Neural cell (in vitro differentiated cells): ENCODE measurements at regions not wholly inside any gene's neighbourhood (a gene's known extent, or its start where the extent isn't known, plus 50 kb on each side); places are given as distances from the start of the nearest gene placed in this dataset.

Experiments
- EP300 ChIP-seq: fragments of 450-650 bp; conservative IDR thresholded peaks from 2 replicates; pipeline ENCODE4 v1.6.1; 2014; ENCODE audit warnings: antibody characterized with exemption, mild to moderate bottlenecking, moderate library complexity; ENCODE audit not compliant: poor library complexity, severe bottlenecking
- EZH2 ChIP-seq: fragments of 200-600, 300-800 bp; shearing (Covaris generic), sonication (generic); IDR thresholded peaks from 2 replicates; pipeline ENCODE4 v1.6.1; 2014; ENCODE audit warnings: antibody characterized with exemption, low read length, borderline replicate concordance, mild to moderate bottlenecking; ENCODE audit not compliant: insufficient read depth, poor library complexity, severe bottlenecking
- MXI1 ChIP-seq: fragments of 450-650 bp; conservative IDR thresholded peaks from 2 replicates; pipeline ENCODE4 v1.6.1; 2014; ENCODE audit warnings: antibody characterized with exemption, mild to moderate bottlenecking; ENCODE audit not compliant: poor library complexity, severe bottlenecking
- RAD21 ChIP-seq: fragments of 450-650 bp; conservative IDR thresholded peaks from 2 replicates; pipeline ENCODE4 v1.6.1; 2014; ENCODE audit warnings: antibody characterized with exemption, mild to moderate bottlenecking, moderate library complexity
- SMC3 ChIP-seq: fragments of 450-650 bp; conservative IDR thresholded peaks from 2 replicates; pipeline ENCODE4 v1.6.1; 2014; ENCODE audit warnings: antibody characterized with exemption, mild to moderate bottlenecking, moderate library complexity; ENCODE audit not compliant: poor library complexity
- TAF1 ChIP-seq: IDR thresholded peaks from 2 replicates; pipeline ENCODE4 v1.6.1; 2012; ENCODE audit warnings: low read depth
- TF ChIP-seq, protein P1 (sequence below): fragments of 450-650 bp; IDR thresholded peaks from 2 replicates; pipeline ENCODE4 v1.5.1; 2014; ENCODE audit warnings: antibody characterized with exemption, mild to moderate bottlenecking, moderate library complexity; ENCODE audit not compliant: poor library complexity, severe bottlenecking
- TF ChIP-seq, protein P2 (sequence below): IDR thresholded peaks from 2 replicates; pipeline ENCODE4 v1.6.1; 2012; ENCODE audit warnings: borderline replicate concordance

GRCh38 chr4:14125375-14126129 is 498.0 kb upstream of the BOD1L1 start:
- TF ChIP-seq, protein P1, sequence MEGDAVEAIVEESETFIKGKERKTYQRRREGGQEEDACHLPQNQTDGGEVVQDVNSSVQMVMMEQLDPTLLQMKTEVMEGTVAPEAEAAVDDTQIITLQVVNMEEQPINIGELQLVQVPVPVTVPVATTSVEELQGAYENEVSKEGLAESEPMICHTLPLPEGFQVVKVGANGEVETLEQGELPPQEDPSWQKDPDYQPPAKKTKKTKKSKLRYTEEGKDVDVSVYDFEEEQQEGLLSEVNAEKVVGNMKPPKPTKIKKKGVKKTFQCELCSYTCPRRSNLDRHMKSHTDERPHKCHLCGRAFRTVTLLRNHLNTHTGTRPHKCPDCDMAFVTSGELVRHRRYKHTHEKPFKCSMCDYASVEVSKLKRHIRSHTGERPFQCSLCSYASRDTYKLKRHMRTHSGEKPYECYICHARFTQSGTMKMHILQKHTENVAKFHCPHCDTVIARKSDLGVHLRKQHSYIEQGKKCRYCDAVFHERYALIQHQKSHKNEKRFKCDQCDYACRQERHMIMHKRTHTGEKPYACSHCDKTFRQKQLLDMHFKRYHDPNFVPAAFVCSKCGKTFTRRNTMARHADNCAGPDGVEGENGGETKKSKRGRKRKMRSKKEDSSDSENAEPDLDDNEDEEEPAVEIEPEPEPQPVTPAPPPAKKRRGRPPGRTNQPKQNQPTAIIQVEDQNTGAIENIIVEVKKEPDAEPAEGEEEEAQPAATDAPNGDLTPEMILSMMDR, result no peak
- TF ChIP-seq TAF1, result no peak
- TF ChIP-seq RAD21, result no peak
- no peak for TF ChIP-seq EZH2
- no peak for TF ChIP-seq MXI1
- no peak for TF ChIP-seq EP300
- TF ChIP-seq SMC3, result no peak
- TF ChIP-seq, protein P2, sequence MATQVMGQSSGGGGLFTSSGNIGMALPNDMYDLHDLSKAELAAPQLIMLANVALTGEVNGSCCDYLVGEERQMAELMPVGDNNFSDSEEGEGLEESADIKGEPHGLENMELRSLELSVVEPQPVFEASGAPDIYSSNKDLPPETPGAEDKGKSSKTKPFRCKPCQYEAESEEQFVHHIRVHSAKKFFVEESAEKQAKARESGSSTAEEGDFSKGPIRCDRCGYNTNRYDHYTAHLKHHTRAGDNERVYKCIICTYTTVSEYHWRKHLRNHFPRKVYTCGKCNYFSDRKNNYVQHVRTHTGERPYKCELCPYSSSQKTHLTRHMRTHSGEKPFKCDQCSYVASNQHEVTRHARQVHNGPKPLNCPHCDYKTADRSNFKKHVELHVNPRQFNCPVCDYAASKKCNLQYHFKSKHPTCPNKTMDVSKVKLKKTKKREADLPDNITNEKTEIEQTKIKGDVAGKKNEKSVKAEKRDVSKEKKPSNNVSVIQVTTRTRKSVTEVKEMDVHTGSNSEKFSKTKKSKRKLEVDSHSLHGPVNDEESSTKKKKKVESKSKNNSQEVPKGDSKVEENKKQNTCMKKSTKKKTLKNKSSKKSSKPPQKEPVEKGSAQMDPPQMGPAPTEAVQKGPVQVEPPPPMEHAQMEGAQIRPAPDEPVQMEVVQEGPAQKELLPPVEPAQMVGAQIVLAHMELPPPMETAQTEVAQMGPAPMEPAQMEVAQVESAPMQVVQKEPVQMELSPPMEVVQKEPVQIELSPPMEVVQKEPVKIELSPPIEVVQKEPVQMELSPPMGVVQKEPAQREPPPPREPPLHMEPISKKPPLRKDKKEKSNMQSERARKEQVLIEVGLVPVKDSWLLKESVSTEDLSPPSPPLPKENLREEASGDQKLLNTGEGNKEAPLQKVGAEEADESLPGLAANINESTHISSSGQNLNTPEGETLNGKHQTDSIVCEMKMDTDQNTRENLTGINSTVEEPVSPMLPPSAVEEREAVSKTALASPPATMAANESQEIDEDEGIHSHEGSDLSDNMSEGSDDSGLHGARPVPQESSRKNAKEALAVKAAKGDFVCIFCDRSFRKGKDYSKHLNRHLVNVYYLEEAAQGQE, result no peak
